Ovary (tissue), 3 donors: ENCODE measurements at regions not wholly inside any gene's neighbourhood (a gene's known extent, or its start where the extent isn't known, plus 50 kb on each side); places are given as distances from the start of the nearest gene placed in this dataset.

Experiments used
- POLR2A ChIP-seq: fragments of 450-650 bp; IDR thresholded peaks from one replicate; pipeline ENCODE4 v1.6.1; 2017; ENCODE audit warnings: antibody characterized with exemption, mild to moderate bottlenecking, moderate library complexity
- TF ChIP-seq, protein P1 (sequence below), 3 donors: fragments of 450-650 bp in 2 of 3; fragments of 200-600 bp in 1 of 3; IDR thresholded peaks; one replicate each; pipeline versions ENCODE4 v1.5.1 to v1.8.0; 2016 to 2022; ENCODE audit warnings: antibody characterized with exemption in 3 of 3, mild to moderate bottlenecking in 1 of 3
- donor health status: DM: no; HTN: no; CAD: no.

- TF ChIP-seq, protein P1, sequence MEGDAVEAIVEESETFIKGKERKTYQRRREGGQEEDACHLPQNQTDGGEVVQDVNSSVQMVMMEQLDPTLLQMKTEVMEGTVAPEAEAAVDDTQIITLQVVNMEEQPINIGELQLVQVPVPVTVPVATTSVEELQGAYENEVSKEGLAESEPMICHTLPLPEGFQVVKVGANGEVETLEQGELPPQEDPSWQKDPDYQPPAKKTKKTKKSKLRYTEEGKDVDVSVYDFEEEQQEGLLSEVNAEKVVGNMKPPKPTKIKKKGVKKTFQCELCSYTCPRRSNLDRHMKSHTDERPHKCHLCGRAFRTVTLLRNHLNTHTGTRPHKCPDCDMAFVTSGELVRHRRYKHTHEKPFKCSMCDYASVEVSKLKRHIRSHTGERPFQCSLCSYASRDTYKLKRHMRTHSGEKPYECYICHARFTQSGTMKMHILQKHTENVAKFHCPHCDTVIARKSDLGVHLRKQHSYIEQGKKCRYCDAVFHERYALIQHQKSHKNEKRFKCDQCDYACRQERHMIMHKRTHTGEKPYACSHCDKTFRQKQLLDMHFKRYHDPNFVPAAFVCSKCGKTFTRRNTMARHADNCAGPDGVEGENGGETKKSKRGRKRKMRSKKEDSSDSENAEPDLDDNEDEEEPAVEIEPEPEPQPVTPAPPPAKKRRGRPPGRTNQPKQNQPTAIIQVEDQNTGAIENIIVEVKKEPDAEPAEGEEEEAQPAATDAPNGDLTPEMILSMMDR (IDR thresholded peaks at IDR 0.05) = no peak
- TF ChIP-seq POLR2A = no peak
These were observed 115.7 kb upstream of the GATB start for GRCh38 chr4:151876381-151876988.
